ENCODE measurements at regions not wholly inside any gene's neighbourhood (a gene's known extent, or its start where the extent isn't known, plus 50 kb on each side); places are given as distances from the start of the nearest gene placed in this dataset.

GRCh38 chr13:53863520-53863919, 834.9 kb downstream of the OLFM4 start:
- Histone ChIP-seq H2BK20ac (ENCODE audit: low read depth, low read length, poor library complexity, severe bottlenecking) (no peak overlapping the region), H2AK5ac (ENCODE audit: insufficient read length, low read length) (no peak overlapping the region), H3K27ac (ENCODE audit: insufficient read length, low read depth, low read length) (no peak overlapping the region), H4K8ac (replicated peaks; ENCODE audit: insufficient read length, low read depth, low read length) (no peak overlapping the region), H3K4me1 (ENCODE audit: insufficient read depth, low read length) (no peaks in the 10 kb centered on the region), H3T11ph (ENCODE audit: low read length) (no peak overlapping the region), H2BK12ac (ENCODE audit: insufficient read length, low read depth, low read length) (no peak overlapping the region), H4K5ac (ENCODE audit: insufficient read length, low read depth, low read length) (no peak overlapping the region), H4K91ac (ENCODE audit: insufficient read length, low read depth, low read length) (no peak overlapping the region), H2BK5ac (ENCODE audit: insufficient read length, low read length) (no peak overlapping the region), H3K9ac (ENCODE audit: extremely low read depth, insufficient read length, low read length) (no peak overlapping the region), H3K79me2 (ENCODE audit: insufficient read depth, low read length) (no peaks in the 10 kb centered on the region), H3K23ac (ENCODE audit: insufficient read length, low read depth, low read length) (no peak overlapping the region), H3K18ac (ENCODE audit: insufficient read length, low read depth, low read length) (no peak overlapping the region), H3K9me3 (ENCODE audit: control insufficient read depth, low read depth, low read length) (no peaks in the 10 kb centered on the region), H3K79me1 (ENCODE audit: insufficient read depth, low read depth, low read length, poor library complexity, severe bottlenecking) (no peaks in the 10 kb centered on the region), H2AFZ (ENCODE audit: low read length) (no peak overlapping the region), H3K4me2 (ENCODE audit: insufficient read depth, insufficient read length, low read length) (no peak overlapping the region), H2BK15ac (ENCODE audit: low read depth, low read length) (no peak overlapping the region), H3K27me3 (ENCODE audit: insufficient read depth, low read length) (no peaks in the 10 kb centered on the region), H2BK120ac (ENCODE audit: low read depth, low read length, poor library complexity, severe bottlenecking) (no peak overlapping the region), H3K23me2 (ENCODE audit: insufficient read length, low read depth, low read length, poor library complexity, severe bottlenecking) (no peaks in the 10 kb centered on the region), H3K14ac (ENCODE audit: insufficient read depth, low read length) (no peak overlapping the region), H3K56ac (ENCODE audit: insufficient read length, low read depth, low read length) (no peak overlapping the region), H3K4ac (ENCODE audit: low read depth, low read length) (no peak overlapping the region), H4K20me1 (ENCODE audit: control insufficient read depth, insufficient read depth, insufficient read length) (no peaks in the 10 kb centered on the region)
- WGBS (ENCODE audit: extremely low coverage, insufficient read length, low lambda C conversion rate), result no CpG with 5 or more reads among the region's 1 CpG
- Mint-ChIP-seq H3K27me3 (ENCODE audit: low read depth) (no peaks in the 10 kb centered on the region), H3K27ac (no peak overlapping the region), H3K9me3 (no peaks in the 10 kb centered on the region), H3K36me3 (ENCODE audit: insufficient read depth in 1 of 3, low read depth in 3 of 3) (no peaks in the 10 kb centered on the region), H3K4me3 (no peak overlapping the region), H3K4me1 (peaks cover 3 to 6% of the 10 kb centered on the region in 2 experiments; a peak in 3 of 4 replicates)
- no peak for TF ChIP-seq CTCF (conservative IDR thresholded peaks at IDR 0.05)
- no peak for DNase-seq

Measured in H9 (cell line).